PC-3 (cell line): ENCODE measurements at regions not wholly inside any gene's neighbourhood (a gene's known extent, or its start where the extent isn't known, plus 50 kb on each side); places are given as distances from the start of the nearest gene placed in this dataset.

Experiments
- CTCF ChIP-seq: fragments of 300-600 bp; sonication (generic); conservative IDR thresholded peaks from 2 replicates; pipeline ENCODE4 v1.5.1; 2017; ENCODE audit warnings: antibody characterized with exemption, low read depth, mild to moderate bottlenecking, low read length
- EZH2 ChIP-seq: fragments of 300-600 bp; sonication (generic); IDR thresholded peaks from one replicate; pipeline ENCODE4 v1.6.1; 2017; ENCODE audit warnings: antibody characterized with exemption, mild to moderate bottlenecking, low read length; ENCODE audit not compliant: unreplicated experiment

- TF ChIP-seq EZH2, result no peak
- no peak for TF ChIP-seq CTCF
Measured at GRCh38 chr3:191119415-191120295, 79.4 kb upstream of the OSTN start.
